GM10266 (cell line): ENCODE measurements at regions not wholly inside any gene's neighbourhood (a gene's known extent, or its start where the extent isn't known, plus 50 kb on each side); places are given as distances from the start of the nearest gene placed in this dataset.

Source experiments
- DNase-seq: peaks from one replicate; pipeline ENCODE4 v3.0.0; 2012; ENCODE audit errors: extremely low spot score
- TF ChIP-seq, protein P1 (sequence below): IDR thresholded peaks from 2 replicates; pipeline ENCODE4 v1.5.1; 2012; ENCODE audit warnings: mild to moderate bottlenecking, low read depth; ENCODE audit not compliant: control insufficient read depth, insufficient read depth; ENCODE audit errors: missing control alignments

DNA sequence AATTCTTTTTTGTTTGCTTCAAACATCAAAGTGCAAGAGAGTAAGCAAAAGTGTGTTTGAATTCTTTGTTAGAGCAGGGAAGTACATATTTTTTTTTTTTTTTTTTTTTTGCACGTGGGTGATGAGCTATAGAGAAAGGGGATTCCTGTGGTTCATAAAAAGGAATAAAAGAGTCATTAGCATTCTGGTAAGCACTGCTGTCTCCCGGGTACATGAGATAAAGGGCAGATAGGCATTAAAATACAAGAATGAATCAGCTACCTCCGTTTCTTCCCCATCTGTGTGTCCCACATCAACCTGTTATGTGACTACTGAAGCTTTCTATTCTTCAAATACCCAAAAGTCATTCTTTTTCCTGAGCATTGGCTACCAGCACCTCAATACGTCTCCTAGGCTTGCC lies 102.4 kb upstream of the SEMA3D start:
- no peak for DNase-seq
- TF ChIP-seq, protein P1, sequence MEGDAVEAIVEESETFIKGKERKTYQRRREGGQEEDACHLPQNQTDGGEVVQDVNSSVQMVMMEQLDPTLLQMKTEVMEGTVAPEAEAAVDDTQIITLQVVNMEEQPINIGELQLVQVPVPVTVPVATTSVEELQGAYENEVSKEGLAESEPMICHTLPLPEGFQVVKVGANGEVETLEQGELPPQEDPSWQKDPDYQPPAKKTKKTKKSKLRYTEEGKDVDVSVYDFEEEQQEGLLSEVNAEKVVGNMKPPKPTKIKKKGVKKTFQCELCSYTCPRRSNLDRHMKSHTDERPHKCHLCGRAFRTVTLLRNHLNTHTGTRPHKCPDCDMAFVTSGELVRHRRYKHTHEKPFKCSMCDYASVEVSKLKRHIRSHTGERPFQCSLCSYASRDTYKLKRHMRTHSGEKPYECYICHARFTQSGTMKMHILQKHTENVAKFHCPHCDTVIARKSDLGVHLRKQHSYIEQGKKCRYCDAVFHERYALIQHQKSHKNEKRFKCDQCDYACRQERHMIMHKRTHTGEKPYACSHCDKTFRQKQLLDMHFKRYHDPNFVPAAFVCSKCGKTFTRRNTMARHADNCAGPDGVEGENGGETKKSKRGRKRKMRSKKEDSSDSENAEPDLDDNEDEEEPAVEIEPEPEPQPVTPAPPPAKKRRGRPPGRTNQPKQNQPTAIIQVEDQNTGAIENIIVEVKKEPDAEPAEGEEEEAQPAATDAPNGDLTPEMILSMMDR: no peak

DNA sequence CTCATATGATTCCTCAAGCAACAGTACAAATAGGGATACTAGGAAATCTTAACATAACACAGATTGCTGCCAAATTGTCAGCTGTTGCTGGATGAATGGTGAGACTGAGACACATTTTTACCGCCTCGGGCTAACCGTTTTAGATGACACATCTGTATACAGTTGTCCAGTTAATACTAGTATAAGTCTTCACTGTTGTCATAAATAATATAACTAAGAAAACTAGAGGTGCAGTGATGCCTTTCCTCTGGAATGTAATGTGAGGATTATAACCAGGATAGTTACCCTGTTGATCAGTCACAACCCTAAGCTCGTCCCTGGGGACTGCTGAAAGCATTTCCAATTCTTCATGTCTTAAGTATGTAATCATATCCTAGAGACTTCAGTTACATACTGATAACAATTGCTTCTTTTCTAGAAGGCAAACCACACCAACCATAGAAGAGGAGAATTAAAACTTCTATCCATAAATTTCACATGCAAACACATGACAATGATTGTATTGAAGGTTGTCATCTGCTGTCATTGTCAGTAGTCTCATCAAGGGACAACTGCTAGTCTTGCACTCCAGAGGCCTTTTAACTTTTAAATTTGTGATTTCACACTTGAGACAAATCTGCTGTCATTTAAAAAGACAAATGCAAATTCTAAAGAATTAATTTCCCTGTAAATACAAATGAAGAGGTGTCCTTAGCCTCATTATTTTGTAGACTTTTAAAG lies 100.4 kb upstream of the SEMA3D start:
- no peak for DNase-seq

DNA sequence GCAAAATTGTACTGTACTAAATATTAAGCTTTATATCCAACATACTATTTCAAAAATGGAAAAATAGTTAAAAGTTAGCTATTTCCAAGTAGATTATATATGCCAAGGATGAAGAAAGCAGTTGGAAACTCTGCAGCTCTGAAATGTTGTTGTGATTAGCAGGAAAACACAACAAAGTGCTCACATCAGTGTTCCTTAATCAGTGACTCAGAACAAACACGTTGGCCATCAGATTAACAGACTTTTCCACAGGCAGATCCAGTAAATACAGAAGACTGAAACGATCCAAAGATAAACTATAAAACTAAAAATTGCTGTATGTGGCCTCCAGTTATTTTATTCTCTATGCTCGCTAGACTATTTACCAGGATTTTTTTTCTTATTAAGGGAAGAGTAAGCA lies 99.6 kb upstream of the SEMA3D start:
- DNase-seq: no peak
- TF ChIP-seq, protein P1: no peak

More for the DNA sequence above, 100.4 kb upstream of the SEMA3D start:
- TF ChIP-seq, protein P1: no peak

DNA sequence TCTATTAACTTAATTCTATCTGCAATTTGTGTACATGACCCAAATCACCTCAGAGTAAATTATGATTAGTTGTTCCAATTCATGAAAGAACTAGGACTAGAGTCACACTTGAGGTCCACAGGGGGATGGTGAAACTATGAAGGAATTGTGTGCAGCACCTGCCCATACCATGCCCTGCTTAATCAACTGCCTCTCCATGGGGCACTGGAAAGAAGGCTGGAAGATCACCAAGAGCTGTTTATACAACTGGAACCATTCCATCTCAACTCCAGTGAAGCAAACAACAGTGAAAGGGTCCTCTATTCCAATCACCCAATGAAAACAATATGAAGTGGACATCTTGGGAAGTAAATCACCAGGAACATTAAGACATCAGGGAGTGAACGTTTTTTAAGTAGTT lies 98.7 kb upstream of the SEMA3D start:
- DNase-seq: no peak
- TF ChIP-seq, protein P1: no peak

DNA sequence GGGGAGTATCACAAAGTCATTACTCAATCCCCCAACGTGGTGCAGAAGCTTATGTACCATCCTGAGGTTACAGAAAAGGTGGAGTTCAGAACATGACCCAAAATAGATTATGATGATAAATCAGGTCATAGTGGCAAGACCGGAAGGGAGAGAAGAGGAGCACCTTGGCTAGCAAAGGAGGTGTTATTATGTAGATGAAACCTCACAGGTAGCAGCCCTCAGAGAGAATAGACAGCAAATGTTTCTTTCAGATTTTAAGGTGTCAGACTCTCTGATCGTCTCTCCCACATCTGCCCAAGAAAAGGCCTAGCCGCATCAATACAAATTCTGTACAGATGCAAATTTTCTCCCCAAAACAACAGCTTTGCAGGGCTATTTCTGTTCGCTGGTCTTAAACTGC lies 88.3 kb upstream of the SEMA3D start:
- no peak for DNase-seq

DNA sequence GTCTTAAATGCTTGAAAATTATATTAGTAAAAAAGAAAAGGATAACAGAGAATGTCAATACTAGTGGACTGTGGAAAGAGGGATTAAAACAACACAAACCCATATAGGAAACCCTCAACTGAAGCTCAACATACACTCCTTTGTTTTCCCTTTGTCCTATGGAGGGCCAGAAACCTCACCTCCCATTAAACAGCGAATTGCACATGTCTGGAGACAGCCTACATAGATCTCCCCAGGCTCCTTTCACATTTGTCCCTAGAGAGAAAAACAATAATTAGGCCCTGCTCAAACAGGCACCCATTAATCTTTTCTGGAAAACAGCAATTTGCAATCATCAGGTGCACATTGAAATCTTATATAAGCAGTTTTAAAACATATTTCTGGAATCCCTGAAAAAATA lies 87.6 kb upstream of the SEMA3D start:
- TF ChIP-seq, protein P1: no peak

More for the DNA sequence above, 88.3 kb upstream of the SEMA3D start:
- TF ChIP-seq, protein P1: no peak

DNA sequence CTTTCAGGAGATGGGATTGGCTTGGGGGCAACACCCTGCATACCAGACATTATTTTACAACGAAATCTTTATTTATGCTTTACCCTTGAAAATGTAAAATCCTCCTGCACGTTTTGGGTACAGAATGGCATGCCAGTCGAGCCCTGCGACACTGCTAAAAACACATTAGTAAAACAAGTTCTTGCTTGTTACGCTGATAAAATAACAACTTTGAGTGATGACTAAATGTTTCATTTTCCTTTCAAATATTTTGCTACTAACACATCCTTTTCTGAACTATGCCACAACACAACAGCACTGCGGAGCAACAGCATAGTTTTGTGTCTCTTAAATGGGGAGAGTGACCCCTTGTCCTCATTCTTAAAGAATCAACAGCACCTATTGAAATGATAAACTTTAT lies 76.0 kb upstream of the SEMA3D start:
- DNase-seq: no peak
- TF ChIP-seq, protein P1: no peak

More for the DNA sequence above, 87.6 kb upstream of the SEMA3D start:
- no peak for DNase-seq
